ENCODE measurements at regions not wholly inside any gene's neighbourhood (a gene's known extent, or its start where the extent isn't known, plus 50 kb on each side); places are given as distances from the start of the nearest gene placed in this dataset.
"Not testable (repeated sequence)": the region's sequence is repeated elsewhere in the genome, so short reads cannot be mapped to it uniquely, and the experiment has no call there.

GRCh38 chr21:28587748-28588147 lies 404.9 kb downstream of the LTN1 start:
- DNase-seq: no peak

GRCh38 chr21:28581976-28582375 lies 410.7 kb downstream of the LTN1 start:
- DNase-seq: no peak

- not testable (repeated sequence) for DNase-seq
Observed at GRCh38 chr21:28581311-28581731, 411.4 kb downstream of the LTN1 start.

- DNase-seq: no peak
Observed at GRCh38 chr21:28580585-28580984, 412.1 kb downstream of the LTN1 start.

- no peak for DNase-seq
Observed at GRCh38 chr21:28579986-28580550, 412.6 kb downstream of the LTN1 start.

GRCh38 chr21:28568692-28569091 lies 424.0 kb downstream of the LTN1 start:
- DNase-seq: no peak

GRCh38 chr21:28563933-28564332 lies 428.7 kb downstream of the LTN1 start:
- DNase-seq: not testable (repeated sequence)

- no peak for DNase-seq
Observed at GRCh38 chr21:28561772-28562171, 430.9 kb downstream of the LTN1 start.

GRCh38 chr21:28554660-28555475 lies 437.8 kb downstream of the LTN1 start:
- DNase-seq: no peak

GRCh38 chr21:28550057-28550825 lies 442.4 kb downstream of the LTN1 start:
- DNase-seq: no peak

GRCh38 chr21:28548291-28548690 lies 444.4 kb downstream of the LTN1 start:
- DNase-seq: no peak

- DNase-seq: no peak
Observed at GRCh38 chr21:28547766-28548165, 444.9 kb downstream of the LTN1 start.

- DNase-seq: no peak
Observed at GRCh38 chr21:28543975-28544374, 448.7 kb downstream of the LTN1 start.

GRCh38 chr21:28541371-28542112 lies 451.1 kb downstream of the LTN1 start:
- no peak for DNase-seq

GRCh38 chr21:28540514-28540913 lies 452.2 kb downstream of the LTN1 start:
- no peak for DNase-seq

- no peak for DNase-seq
Observed at GRCh38 chr21:28539623-28539988, 453.1 kb downstream of the LTN1 start.

- DNase-seq: no peak
Observed at GRCh38 chr21:28538987-28539622, 453.6 kb downstream of the LTN1 start.

- no peak for DNase-seq
Observed at GRCh38 chr21:28537371-28538079, 455.2 kb downstream of the LTN1 start.

GRCh38 chr21:28532446-28532845 lies 460.2 kb downstream of the LTN1 start:
- no peak for DNase-seq

GRCh38 chr21:28523367-28523766 lies 469.3 kb downstream of the LTN1 start:
- no peak for DNase-seq

- DNase-seq: no peak
Observed at GRCh38 chr21:28522014-28522799, 470.5 kb downstream of the LTN1 start.

All from occipital lobe (tissue), 1 donor.